ENCODE measurements at regions not wholly inside any gene's neighbourhood (a gene's known extent, or its start where the extent isn't known, plus 50 kb on each side); places are given as distances from the start of the nearest gene placed in this dataset.

DNA sequence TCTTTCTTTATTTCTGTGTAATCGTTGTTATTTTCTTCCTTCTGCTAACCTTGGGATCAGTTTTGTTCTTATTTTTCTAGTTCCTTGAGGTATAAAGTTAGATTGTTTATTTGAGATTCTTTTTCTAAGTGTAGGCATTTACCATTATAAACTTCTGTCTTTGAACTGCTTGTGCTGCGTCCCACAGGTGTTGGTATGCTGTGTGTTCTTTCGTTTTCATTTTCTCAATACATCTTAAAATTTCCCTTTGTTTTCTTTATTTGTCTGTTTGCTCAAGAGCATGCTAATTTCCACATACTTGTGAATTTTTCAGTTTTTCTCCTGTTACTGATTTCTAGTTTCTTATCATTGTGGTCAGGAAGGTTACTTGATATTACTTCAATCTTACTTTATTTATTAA, 873.8 kb upstream of the GCFC2 start:
- no peak for DNase-seq (ENCODE audit: low read depth in 3 of 3, low spot score in 2 of 3)

DNA sequence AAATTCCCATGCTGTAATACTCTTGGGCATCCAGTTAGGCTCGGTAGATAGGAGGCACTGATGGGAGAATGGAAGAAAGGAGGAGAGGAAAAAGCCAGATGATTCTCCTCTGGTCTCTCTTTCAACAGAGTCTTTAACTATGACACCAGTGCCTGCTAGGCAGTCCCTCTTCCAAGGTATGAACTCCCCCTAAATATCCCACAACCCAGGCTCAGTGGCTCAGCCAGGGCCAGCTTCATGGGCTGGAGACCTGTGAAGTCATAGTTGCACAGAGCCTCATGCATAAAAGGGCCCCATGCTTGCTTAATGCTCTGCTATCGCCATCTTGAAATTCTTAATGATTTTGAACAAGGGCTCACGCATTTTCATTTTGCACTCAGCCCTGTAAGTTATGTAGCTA, 869.2 kb upstream of the GCFC2 start:
- DNase-seq (ENCODE audit: low read depth in 3 of 3, low spot score in 2 of 3), result no peak

DNA sequence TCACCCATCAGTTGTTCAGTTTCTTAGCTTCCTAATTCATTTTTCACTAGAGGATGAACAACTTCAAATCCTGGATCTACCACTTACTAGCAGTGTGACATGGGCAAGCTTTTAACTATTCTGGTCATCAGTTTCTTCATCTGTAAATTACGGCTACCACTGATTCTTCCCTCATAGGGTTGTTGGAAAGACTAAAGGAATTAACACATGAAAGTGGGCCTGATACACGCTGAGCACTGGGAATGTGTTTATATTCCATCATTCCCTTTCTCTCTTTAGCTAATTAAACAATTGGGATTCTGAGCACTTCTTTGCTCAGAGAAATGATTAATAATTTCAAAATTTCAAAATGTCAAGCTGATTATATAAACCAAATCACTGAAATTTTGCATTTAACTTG, 862.3 kb upstream of the GCFC2 start:
- no peak for DNase-seq (ENCODE audit: low read depth in 3 of 3, low spot score in 2 of 3)

DNA sequence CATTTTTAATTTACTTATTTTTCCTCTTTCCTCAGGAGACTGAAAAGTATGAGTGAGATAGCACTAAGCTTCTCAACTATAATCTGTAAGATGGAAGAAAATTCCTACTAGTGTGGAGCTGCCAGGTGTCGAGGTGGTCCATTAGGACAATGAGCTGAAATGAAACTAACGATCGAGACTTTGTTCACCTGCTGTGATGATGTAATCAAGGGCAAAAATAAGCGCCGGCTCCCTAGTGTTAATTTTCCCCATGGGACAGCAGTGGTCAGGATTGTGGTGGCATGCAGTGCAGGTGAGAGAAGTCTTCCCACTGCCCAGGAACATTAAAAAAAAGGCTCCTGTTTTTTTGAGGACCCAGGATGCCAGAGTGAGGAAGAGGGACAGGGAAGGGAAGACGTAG, 859.1 kb upstream of the GCFC2 start:
- no peak for DNase-seq (ENCODE audit: low read depth in 3 of 3, low spot score in 2 of 3)

DNA sequence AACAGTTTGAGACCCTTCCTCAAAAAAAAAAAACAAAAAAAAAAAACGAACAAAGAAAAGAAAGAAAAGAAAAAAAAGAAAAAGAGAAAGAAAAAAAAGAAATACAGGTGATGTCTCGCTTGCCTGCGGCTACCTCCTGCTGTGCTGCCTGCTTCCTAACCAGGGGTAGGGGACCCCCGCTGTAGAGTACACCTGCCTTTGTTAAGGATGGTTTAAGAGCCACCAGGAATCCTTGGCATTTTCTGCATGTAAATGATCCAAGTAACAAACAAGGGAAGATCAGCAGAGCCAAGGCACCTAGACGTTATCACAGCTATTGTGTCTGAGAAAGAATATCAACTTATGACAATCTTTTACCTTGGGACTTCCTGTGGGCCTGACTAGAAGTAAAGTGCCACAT, 856.8 kb upstream of the GCFC2 start:
- no peak for DNase-seq (ENCODE audit: low read depth in 3 of 3, low spot score in 2 of 3)

DNA sequence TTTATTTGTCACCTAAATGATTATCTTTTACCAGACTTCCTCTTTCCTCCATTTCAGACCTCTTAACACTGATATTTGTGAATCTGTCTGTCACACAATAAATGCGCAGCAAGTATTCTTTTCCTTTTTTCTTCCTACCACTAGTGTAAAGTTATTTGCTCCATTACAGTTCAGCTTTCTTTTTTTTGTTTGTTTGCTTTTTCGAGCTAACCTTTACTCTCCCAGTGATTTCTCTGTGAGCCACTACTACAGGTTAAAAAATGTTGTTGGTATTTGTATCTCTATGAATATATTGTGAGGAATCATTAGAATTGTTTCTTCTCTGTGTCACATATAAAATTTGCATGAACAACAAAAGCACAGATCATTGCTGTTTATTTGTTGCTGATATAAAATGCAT, 854.0 kb upstream of the GCFC2 start:
- DNase-seq (ENCODE audit: low read depth in 3 of 3, low spot score in 2 of 3), result no peak

DNA sequence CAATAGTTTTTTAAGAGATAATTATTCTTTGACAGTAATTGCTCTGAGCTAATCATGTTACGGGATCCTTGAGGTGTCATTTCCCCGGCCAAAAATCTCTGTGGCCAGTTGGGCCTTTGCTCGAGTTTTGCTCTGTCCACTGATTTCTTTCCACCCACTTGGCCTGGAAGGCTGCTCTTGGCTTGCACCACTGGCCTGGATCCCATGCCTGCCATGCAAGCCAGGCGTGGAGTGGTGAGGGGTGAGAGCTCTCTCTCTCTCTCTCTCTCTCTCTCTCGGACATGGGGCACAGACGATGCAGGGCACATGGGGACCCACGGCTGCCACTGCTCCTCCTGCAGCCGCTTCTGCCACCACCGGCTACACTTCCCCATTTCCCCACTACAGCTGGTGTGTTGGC, 853.0 kb upstream of the GCFC2 start:
- DNase-seq (ENCODE audit: low read depth in 3 of 3, low spot score in 2 of 3), result no peak

DNA sequence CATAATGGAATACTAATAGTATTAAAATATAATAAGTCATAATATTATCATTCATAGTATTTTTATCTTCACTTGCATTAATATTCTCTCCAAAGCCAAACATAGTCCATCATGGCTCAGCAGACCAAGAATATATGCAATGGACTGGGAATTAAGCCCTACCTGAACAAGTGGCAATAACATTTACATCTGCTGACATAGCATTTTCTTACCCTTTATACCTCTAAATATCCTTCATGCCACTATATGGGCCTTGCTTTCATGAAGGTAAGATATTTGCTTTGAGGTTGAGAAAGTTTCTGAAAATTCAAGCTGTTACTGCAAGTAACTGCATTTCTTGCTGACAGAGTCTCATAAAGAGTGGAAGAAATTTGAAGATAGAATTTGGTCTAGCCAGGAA, 847.4 kb upstream of the GCFC2 start:
- DNase-seq (ENCODE audit: low read depth in 3 of 3, low spot score in 2 of 3), result no peak

DNA sequence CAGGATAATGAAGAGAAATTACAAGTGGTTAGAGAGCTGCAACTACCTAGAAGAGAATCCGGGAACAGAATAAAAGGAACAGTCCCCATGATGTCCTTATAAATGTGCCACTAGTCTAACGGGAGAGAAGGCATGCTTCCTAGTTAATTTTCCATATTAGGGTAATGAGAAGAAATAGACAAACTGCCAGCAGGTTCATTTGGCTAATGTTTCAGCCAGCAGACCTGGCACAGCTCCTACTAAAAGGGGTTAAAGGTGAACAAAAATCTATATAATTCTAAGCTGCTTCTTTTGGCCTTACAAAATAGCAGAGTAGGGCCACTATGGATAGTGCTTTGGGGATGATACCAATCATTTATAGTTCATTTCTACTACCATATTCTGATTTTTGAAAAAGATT, 845.3 kb upstream of the GCFC2 start:
- no peak for DNase-seq (ENCODE audit: low read depth in 3 of 3, low spot score in 2 of 3)

DNA sequence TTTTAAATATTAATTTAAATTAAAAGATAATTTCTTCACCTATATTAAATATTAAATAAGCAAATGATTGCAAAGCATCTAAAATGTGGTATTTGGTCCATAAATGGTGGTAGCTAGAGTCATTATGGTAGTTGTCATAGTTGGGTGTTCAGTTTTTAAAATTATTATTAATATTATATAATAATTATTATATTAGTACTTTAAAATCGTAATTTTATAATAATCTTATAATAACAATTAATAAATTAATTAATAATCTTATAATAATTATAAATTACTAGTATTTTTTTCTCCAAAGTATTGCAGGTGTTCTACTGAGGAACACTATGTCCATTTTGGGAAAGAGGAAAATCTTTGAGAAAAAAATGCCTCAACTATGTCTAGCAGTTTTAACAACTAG, 835.5 kb upstream of the GCFC2 start:
- DNase-seq (ENCODE audit: low read depth in 3 of 3, low spot score in 2 of 3), result no peak

DNA sequence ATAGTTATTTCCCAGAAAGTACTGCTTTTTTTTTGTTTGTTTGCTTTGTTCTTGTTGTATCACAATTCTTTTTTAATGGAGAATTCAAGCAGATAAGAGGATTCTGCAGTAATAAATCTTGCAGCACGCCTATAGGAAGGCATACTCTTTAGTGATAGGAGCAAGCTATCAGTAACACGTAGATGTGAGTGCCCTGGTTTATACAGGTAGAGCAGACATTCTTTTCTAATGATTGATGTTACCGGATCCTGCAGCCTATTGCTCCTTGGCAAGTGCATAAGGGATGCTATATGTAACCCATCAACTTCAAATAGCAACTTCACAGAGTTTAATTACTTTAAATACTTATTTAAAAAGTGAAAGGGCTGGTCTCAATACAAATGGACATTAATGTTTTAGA, 834.2 kb upstream of the GCFC2 start:
- DNase-seq (ENCODE audit: low read depth in 3 of 3, low spot score in 2 of 3), result no peak

DNA sequence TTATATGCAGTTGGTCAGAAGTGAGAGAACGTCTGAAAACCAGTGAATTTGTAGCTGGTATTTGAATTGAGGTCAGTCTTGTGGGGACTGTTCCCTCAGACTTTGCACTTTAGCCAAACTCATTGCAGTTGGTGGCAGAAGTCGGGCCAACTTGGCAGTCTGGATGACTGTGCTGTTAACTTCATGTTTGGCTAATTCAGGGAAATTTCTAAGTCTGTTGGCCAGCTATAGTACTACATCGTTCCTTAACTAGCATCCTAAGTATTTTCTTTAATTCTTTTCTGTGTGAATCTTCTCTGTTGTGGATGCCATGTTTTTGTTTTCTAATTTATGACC, 806.8 kb upstream of the GCFC2 start:
- DNase-seq (ENCODE audit: low read depth in 3 of 3, low spot score in 2 of 3), result no peak

DNA sequence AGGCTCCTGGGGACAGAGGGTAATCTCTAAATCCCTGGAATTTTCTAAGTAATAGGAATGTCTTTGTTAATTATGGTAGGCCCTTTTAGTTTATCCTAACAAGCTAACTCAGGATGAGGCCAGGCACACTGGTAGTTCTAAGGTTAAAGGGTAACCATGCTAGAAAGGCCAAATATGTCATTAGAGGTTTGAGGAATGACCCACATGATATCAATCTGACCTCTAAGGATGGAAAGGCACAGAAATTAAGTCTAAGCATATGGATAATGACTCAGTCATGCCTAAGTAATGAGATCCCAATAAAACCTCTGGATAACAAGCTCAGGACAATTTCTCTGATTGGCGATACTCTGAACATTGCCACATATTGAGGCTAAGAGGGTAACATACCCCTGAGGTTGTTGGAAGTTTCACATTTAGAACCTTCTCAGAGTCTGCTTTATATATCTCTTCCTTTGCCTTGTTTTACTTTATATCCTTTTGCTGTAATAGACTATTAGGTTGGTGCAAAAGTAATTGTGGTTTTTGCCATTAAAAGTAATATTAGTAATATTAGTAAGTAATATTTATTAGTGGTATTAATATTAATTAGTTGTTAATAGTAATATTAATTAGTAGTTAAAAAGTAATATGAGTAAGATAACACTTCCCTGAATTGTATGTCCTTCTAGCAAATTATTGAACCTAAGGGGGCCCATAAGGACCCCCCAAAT, 806.3 kb upstream of the GCFC2 start:
- DNase-seq (ENCODE audit: low read depth in 3 of 3, low spot score in 2 of 3), result no peak

DNA sequence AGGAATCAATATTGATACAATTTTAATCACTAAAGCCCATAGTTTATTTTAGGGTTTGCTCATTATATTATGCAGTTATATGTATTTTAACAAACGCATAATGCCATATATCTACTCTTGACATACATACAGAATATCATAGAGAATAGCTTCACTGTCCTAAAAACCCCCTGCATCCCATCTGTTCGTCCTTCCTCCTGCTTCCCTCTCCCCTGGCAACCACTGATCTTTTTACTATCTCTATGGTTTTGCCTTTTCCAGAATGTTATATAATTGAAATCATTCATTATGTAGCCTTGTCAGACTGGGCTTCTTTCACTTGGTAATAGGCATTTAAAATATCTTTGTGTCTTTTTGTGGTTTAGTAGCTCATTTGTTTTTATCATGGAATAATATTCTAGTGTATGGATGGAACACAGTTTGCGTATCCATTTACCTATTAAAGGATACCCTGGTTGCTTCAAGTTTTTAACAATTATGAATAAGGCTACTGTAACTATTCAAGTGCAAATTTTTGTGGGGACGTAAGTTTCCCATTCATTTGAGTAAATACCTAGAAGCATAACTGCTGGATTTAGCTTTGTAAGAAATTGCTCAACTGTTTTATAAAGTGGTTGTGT, 801.6 kb upstream of the GCFC2 start:
- DNase-seq (ENCODE audit: low read depth in 3 of 3, low spot score in 2 of 3), result no peak

DNA sequence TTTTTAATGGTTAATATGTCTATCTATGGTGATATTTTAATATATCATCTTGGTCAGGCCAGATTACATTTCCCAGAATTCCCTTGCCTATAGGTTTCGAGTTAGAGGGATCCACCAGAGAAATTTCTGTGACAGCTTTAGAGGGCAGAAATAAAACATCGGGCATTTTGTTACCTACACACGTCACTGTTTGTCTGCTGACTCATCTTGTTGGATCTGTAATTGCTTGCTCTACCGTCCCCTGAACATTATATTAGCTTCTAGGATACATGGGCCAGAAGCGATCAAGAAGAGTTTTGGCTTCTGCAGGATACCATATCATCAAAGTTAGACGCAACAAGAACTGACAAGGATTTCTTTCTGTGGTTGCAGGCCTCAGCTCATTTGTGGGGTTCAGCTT, 795.8 kb upstream of the GCFC2 start:
- DNase-seq (ENCODE audit: low read depth in 3 of 3, low spot score in 2 of 3), result no peak

DNA sequence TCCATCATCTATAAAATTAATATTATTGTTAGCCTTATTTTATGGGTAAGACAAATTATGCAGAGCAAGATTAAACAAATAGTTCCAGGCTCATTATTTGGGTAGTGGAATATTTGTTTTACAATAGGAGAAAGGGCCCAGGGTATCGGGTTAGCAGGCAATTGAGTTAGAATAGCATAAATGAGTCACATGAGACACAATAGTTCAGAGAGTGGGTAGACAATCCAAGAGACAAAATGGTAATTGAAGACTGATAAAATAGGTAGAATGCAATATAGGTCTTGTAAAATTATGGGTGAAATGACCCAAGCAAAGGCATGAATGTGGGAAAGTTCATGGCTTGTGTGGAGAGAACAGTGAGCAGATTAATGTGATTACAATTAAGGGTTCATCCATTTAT, 790.9 kb upstream of the GCFC2 start:
- no peak for DNase-seq (ENCODE audit: low read depth in 3 of 3, low spot score in 2 of 3)

DNA sequence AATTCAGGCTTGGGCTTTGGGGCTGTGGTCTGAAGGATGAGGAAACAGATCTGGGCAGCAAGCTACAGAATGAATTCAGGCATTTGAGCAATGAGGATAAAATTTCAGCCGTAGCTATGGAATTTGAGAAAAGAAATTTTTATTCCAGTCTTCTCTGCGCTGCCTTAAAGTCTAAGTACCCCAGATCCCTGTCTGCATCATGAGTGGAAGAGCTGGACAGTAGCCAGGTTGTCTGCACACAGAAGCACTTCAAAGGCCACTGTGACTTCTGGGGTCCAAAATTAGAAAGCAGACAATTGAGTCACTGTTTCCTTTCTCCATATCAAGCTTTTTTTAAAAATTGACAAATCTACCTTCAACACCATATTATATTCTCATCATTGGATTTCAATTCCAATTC, 787.6 kb upstream of the GCFC2 start:
- DNase-seq (ENCODE audit: low read depth in 3 of 3, low spot score in 2 of 3), result no peak

DNA sequence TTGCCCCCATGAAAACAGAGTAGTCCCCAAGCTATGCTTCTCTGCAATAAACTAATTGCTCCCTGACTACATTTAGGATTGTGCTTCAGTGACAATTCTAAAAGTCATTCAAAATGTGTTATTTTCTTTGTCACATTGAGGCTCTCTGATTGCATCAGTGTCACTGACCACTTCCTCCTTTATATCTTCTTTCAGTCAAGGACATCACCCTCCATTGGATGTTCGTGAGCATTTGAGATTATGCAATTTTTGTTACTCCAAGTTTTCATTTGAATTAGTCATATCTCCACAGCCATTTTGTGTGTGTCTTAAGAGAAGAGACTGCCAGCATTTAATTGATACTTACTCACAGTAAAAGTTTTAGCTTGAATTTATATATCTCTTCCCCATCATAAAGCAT, 780.8 kb upstream of the GCFC2 start:
- DNase-seq (ENCODE audit: low read depth in 3 of 3, low spot score in 2 of 3), result no peak

DNA sequence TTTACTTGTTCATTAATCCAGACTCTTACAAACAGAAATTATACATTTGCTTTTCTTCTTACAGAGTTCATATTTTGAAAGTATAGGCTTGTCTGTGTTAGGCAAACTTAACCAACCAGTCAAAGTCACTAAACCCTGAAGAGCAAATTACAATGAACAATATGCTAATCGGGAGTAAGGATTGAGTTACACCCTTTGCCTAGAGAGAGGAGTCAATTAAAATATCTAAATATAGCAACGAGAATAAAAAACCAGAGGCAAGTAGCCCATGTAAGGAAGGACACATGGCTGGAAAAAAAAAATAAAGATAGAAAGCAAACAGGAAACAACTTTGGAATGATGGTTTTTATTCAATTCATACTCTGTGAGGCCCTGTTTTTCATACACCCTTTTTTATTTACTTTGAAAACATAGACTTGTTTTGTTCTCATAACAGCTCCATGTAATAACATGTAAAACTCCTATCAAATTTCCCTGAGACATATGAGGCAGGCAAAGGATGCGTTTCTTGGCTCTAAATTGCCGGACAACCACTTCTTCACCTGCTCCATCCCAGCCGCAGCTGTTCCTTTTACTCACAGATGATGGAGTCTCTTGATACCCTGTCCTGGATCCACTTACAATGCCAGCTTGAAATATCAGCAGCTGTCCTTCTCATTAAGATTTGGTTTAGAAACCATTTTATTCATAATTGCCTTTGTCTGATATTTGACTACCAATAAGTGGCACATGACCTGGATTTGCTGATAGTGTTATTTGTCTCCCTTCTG, 767.7 kb upstream of the GCFC2 start:
- DNase-seq (ENCODE audit: low read depth in 3 of 3, low spot score in 2 of 3), result no peak

DNA sequence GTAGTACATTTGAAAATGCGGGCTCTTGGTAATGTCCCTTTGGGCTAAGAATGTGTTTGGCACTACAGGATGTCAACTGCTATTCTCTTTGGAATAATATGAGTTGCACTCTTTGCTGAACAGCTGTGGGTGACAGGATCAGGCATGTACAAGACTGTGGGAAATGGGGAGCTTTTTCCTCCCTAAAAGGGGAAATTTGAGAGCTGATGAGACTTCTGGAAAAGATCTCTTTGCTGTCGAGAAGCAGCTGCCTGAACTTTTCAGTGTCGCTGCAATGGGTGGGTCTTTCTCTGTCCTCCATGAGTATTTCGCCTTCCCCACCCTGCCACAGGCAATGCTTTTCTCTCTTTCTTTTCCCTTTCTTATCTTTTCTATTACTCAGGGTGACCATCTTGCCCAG, 762.2 kb upstream of the GCFC2 start:
- DNase-seq (ENCODE audit: low read depth in 3 of 3, low spot score in 2 of 3), result no peak

DNA sequence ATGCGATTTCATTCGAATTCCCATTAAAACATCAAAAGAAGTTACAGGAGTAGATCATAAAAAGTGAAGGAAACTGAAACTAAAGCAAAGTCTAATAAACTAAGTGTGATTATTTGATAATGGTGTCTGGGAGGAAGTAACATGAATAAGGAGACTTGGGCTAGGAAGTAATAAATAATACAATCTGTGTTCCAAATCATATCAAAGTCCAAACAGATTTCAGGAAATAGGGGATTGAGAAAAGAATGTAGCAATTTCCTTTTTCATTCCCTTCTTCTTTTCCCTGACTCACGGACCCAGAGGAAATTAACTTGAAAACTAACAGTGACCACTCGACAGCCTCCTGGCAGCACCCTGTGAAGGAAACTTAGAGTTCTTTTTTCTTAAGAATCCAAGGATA, 758.4 kb upstream of the GCFC2 start:
- no peak for DNase-seq (ENCODE audit: low read depth in 3 of 3, low spot score in 2 of 3)

DNA sequence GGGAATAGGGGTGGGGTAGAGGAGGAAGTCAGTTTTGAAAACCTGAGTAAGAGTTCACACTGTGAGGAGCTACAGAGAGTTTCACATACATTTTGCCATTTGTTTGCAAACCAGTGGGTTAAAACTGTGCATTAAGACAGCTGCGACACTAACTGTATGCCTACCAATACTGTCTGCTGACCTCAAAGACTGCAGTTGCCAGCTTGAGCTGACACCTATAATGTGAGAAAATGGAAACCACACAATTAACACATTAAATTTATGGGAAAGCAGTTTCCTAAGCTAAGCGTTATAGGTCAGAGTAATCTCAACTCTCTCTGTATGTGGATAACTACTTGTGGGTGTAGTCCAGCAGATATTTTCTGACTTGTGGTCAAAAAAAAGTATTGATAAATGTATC, 756.6 kb upstream of the GCFC2 start:
- DNase-seq (ENCODE audit: low read depth in 3 of 3, low spot score in 2 of 3), result no peak

All from right renal cortex interstitium (tissue), 3 donors.